Tibial nerve (tissue), 3 donors: ENCODE measurements at regions not wholly inside any gene's neighbourhood (a gene's known extent, or its start where the extent isn't known, plus 50 kb on each side); places are given as distances from the start of the nearest gene placed in this dataset.

Source experiments
- POLR2A ChIP-seq, 2 donors: fragments of 450-650 bp; IDR thresholded peaks; one replicate each; pipeline ENCODE4 v1.6.1; 2017; ENCODE audit warnings: antibody characterized with exemption in 2 of 2, mild to moderate bottlenecking in 2 of 2, moderate library complexity in 2 of 2
- TF ChIP-seq, protein P1 (sequence below), 5 experiments: fragments of 200-600 bp in 3 of 5; fragments of 450-650 bp in 2 of 5; sonication (generic) in 3 of 5; IDR thresholded peaks; one replicate each; pipeline ENCODE4 v1.5.1; 2016 to 2019; ENCODE audit warnings: antibody characterized with exemption in 5 of 5, mild to moderate bottlenecking in 3 of 5, moderate library complexity in 2 of 5

DNA sequence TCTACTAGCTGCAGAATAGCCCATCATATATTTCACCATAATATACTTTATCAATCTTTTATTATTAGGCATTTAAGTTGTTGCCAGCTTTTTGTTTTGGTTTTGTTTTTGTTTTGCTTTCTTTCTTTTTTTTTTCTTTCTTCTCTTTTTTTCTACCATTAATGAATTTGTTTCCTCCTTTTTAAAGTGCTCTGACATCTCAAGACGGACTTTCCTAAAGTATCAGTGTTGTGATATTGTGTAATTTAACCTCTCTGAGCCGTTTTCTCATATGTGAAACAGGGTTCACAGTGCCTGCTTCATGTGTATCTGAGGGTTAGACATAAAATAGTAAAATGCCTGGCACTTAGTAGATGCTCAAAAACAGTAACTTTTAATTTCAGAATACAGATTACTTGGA, 109.5 kb upstream of the IL12A start:
- TF ChIP-seq, protein P1, sequence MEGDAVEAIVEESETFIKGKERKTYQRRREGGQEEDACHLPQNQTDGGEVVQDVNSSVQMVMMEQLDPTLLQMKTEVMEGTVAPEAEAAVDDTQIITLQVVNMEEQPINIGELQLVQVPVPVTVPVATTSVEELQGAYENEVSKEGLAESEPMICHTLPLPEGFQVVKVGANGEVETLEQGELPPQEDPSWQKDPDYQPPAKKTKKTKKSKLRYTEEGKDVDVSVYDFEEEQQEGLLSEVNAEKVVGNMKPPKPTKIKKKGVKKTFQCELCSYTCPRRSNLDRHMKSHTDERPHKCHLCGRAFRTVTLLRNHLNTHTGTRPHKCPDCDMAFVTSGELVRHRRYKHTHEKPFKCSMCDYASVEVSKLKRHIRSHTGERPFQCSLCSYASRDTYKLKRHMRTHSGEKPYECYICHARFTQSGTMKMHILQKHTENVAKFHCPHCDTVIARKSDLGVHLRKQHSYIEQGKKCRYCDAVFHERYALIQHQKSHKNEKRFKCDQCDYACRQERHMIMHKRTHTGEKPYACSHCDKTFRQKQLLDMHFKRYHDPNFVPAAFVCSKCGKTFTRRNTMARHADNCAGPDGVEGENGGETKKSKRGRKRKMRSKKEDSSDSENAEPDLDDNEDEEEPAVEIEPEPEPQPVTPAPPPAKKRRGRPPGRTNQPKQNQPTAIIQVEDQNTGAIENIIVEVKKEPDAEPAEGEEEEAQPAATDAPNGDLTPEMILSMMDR (IDR thresholded peaks at IDR 0.05), result no peak
- no peak for TF ChIP-seq POLR2A (IDR thresholded peaks at IDR 0.05)
